Pancreas (tissue), 10 donors: ENCODE measurements at regions not wholly inside any gene's neighbourhood (a gene's known extent, or its start where the extent isn't known, plus 50 kb on each side); places are given as distances from the start of the nearest gene placed in this dataset.

Experiments used
- ATAC-seq, 4 donors: fragments of 200-7000 bp; cut with Tn5 transposase; one replicate each; pipeline versions ENCODE4 v1.8.0 to v1.9.1; 2020; ENCODE audit warnings: mild to moderate bottlenecking in 4 of 4, moderate library complexity in 4 of 4
- DNase-seq, 6 donors: peaks; one replicate each; pipeline ENCODE4 v3.0.0-alpha.2; 2020
- FAIRE-seq: peaks from 2 replicates; lab custom pipeline; 2012; peaks lifted over from hg19 to GRCh38; lab: Jason Lieb, UNC
- H3K27ac ChIP-seq, 4 donors: fragments of 200-600 bp; sonication (generic); 1 replicate in 3 of 4; 2 replicates in 1 of 4; pipeline versions ENCODE4 v1.5.0 to v1.8.0; 2020
- H3K27me3 ChIP-seq, 4 donors: fragments of 200-600 bp; one replicate each; pipeline ENCODE4 v1.8.0; 2021
- H3K36me3 ChIP-seq, 3 donors: fragments of 200-600 bp; sonication (generic) in 1 of 3; one replicate each; pipeline versions ENCODE4 v1.5.0 to v1.8.0; 2020 to 2021
- H3K4me1 ChIP-seq, 3 donors: fragments of 200-600 bp; one replicate each; pipeline ENCODE4 v1.8.0; 2021
- H3K4me3 ChIP-seq, 4 donors: fragments of 200-600 bp; sonication (generic) in 2 of 4; one replicate each; pipeline versions ENCODE4 v1.5.0 to v1.8.0; 2020 to 2021
- H3K9me3 ChIP-seq, 4 donors: fragments of 200-600 bp; one replicate each; pipeline ENCODE4 v1.8.0; 2021
- CTCF ChIP-seq, 4 donors: fragments of 200-600 bp; sonication (generic) in 3 of 4; IDR thresholded peaks; one replicate each; pipeline versions ENCODE4 v1.5.0 to v1.8.0; 2021; ENCODE audit warnings: antibody characterized with exemption in 4 of 4
- whole genome bisulfite sequencing, 2 donors: extraction: QIAGEN DNeasy Blood & Tissue Kit; methylation state at CpG; one replicate each; pipeline ENCODE4 v1.1.7; 2013; 5-methylcytosine and 5-hydroxymethylcytosine counted together
- intact Hi-C, 3 donors: fragments of 100-400 bp; cut with DNase I; formaldehyde crosslinking; loops; one replicate each; pipeline versions ENCODE4 v1.11.1 to v1.14.2; 2022
- donor health status: healthy with polysubstance abuse.
- donor health status: DM: no; HTN: no; CAD: no; lungs with moderate emphysema.
- donor health status: DM: no; HTN: no; CAD: no.
- donor health status: control.
- donor health status: control.
- donor health status: Bipolar disorder and iron deficiency.
- donor health status: DM: yes; HTN: yes; CAD: no.
- donor health status: DM: no; HTN: no; CAD: no.
- donor health status: DM: no; HTN: no; CAD: no.
- donor health status: DM: yes; HTN: yes; CAD: no.

- no peak for DNase-seq
- Histone ChIP-seq H3K4me1 (no peaks in the 10 kb centered on the region), H3K27me3 (no peaks in the 10 kb centered on the region), H3K4me3 (no peak overlapping the region), H3K27ac (no peak overlapping the region), H3K36me3 (no peaks in the 10 kb centered on the region), H3K9me3 (no peaks in the 10 kb centered on the region)
- 83 to 92% methylated on average over 1 of the region's 1 CpG for WGBS, 2 donors
- intact Hi-C loops: no loop called here
- ATAC-seq: no peak
- no peak for FAIRE-seq
- TF ChIP-seq CTCF (IDR thresholded peaks at IDR 0.05): no peak
Observed at GRCh38 chr1:191305370-191305769, 827.7 kb upstream of the BRINP3 start.

DNA sequence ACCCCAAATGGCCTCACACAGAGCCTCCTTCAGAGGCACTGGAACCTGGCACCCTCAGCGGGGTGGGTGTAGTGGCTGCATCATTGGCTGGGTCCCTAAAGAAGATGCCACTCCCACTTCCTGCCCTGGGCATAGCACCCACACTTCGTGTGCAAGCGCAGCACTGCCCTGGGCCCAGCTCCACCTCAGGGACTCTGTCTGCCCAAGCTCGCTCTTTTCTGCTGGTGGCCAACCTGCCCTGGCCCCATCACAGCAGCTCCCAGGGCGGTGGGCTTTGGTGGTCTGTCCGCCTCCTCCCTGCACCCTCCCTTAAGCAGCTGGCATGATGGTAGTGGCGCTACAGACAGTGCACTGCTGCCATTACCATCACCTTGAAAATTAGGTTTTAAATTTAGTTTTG lies 829.3 kb upstream of the BRINP3 start:
- ATAC-seq (no peak), DNase-seq (no peak), FAIRE-seq (no peak)
- Histone ChIP-seq H3K27me3 (no peaks in the 10 kb centered on the region), H3K4me3 (no peak overlapping the region), H3K9me3 (no peaks in the 10 kb centered on the region), H3K36me3 (no peaks in the 10 kb centered on the region), H3K4me1 (no peaks in the 10 kb centered on the region), H3K27ac (no peak overlapping the region)
- TF ChIP-seq CTCF (IDR thresholded peaks at IDR 0.05): no peak
- intact Hi-C loops: no loop called here
- WGBS, 2 donors: 76 to 86% methylated on average over 7 of the region's 7 CpGs

DNA sequence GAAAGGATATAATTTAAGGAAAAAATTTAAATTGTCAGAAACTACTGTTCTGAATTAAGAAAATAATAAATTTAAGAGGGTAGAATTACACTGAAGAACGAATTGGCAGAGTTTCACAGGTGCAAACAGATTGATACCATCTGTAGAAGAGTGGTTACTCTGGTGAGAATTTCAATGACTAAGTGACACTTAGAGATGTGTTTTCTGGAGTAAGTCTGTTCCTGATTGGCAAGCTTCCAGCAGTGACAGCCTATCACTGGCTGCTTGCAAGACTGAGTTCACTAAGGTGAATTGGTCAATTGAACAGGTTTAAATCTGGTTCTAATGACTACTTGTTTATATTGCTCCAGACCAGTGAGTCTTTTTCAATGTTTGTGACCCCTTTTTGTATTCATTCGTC lies 838.2 kb upstream of the RGS18 start:
- 56 to 61% methylated on average over 2 of the region's 2 CpGs for WGBS, 2 donors
- Histone ChIP-seq H3K4me1 (no peaks in the 10 kb centered on the region), H3K4me3 (no peak overlapping the region), H3K27ac (no peak overlapping the region), H3K9me3 (no peaks in the 10 kb centered on the region), H3K36me3 (no peaks in the 10 kb centered on the region), H3K27me3 (no peaks in the 10 kb centered on the region)
- TF ChIP-seq CTCF (IDR thresholded peaks at IDR 0.05): no peak
- DNase-seq (no peak), ATAC-seq (no peak), FAIRE-seq (no peak)
- intact Hi-C loops: no loop called here

- DNase-seq: no peak
- FAIRE-seq: no peak
- Histone ChIP-seq H3K4me3 (no peak overlapping the region), H3K36me3 (no peaks in the 10 kb centered on the region), H3K4me1 (no peaks in the 10 kb centered on the region), H3K9me3 (no peaks in the 10 kb centered on the region), H3K27ac (no peak overlapping the region), H3K27me3 (no peaks in the 10 kb centered on the region)
- WGBS, 2 donors: 71 to 80% methylated on average over 4 of the region's 4 CpGs
- no peak for ATAC-seq
- intact Hi-C loops: no loop called here
- TF ChIP-seq CTCF (IDR thresholded peaks at IDR 0.05): no peak
Observed at GRCh38 chr1:191327868-191328267, 830.4 kb upstream of the RGS18 start.

- DNase-seq: no peak
- Histone ChIP-seq H3K27me3 (no peaks in the 10 kb centered on the region), H3K27ac (no peak overlapping the region), H3K36me3 (no peaks in the 10 kb centered on the region), H3K9me3 (no peaks in the 10 kb centered on the region), H3K4me3 (no peak overlapping the region), H3K4me1 (no peaks in the 10 kb centered on the region)
- WGBS, 2 donors: 27 to 29% methylated on average over 1 of the region's 1 CpG
- no peak for FAIRE-seq
- intact Hi-C loops: no loop called here
- TF ChIP-seq CTCF (IDR thresholded peaks at IDR 0.05): no peak
- ATAC-seq: no peak
Observed at GRCh38 chr1:191343816-191344215, 814.4 kb upstream of the RGS18 start.
